H1 (cell line): ENCODE measurements at regions not wholly inside any gene's neighbourhood (a gene's known extent, or its start where the extent isn't known, plus 50 kb on each side); places are given as distances from the start of the nearest gene placed in this dataset.

Experiments used
- CTCF ChIA-PET: fragments of 300-600 bp; sonication (Branson Sonifier 250); formaldehyde crosslinking; loops from one replicate; lab custom pipeline; 2021; ENCODE audit not compliant: partially characterized antibody; lab: Charles Lee
- POLR2A ChIA-PET: fragments of 300-600 bp; sonication (Branson Sonifier 250); formaldehyde crosslinking; loops from one replicate; lab custom pipeline; 2021; ENCODE audit warnings: inconsistent platforms; ENCODE audit not compliant: partially characterized antibody; lab: Charles Lee
- DNase-seq, 2 experiments: peaks; one replicate each; pipeline versions ENCODE4 v3.0.0 to v3.0.0-alpha.2; 2010 to 2022; ENCODE audit warnings: low spot score in 2 of 2, low read depth in 1 of 2, mixed read lengths in 1 of 2
- FAIRE-seq: peaks from 2 replicates; lab custom pipeline; 2011; peaks lifted over from hg19 to GRCh38; lab: Jason Lieb, UNC
- H2AFZ ChIP-seq: 2 replicates; pipeline ENCODE4 v1.8.1; 2012; ENCODE audit warnings: low read length, inconsistent platforms
- H2AK5ac ChIP-seq: 2 replicates; pipeline ENCODE4 v1.6.1; 2013; ENCODE audit warnings: low read depth, low read length
- H2BK120ac ChIP-seq: replicated peaks from 2 replicates; pipeline ENCODE3; 2013; ENCODE audit warnings: low read depth, low read length, inconsistent platforms
- H2BK12ac ChIP-seq: 2 replicates; pipeline ENCODE4 v1.6.1; 2013; ENCODE audit warnings: low read depth, low read length
- H2BK15ac ChIP-seq: 2 replicates; pipeline ENCODE4 v1.6.1; 2013; ENCODE audit warnings: low read length
- H2BK20ac ChIP-seq: 2 replicates; pipeline ENCODE4 v1.6.1; 2013; ENCODE audit warnings: low read length
- H2BK5ac ChIP-seq: 2 replicates; pipeline ENCODE4 v1.6.1; 2013; ENCODE audit warnings: low read depth, low read length
- H3K14ac ChIP-seq: 2 replicates; pipeline ENCODE4 v1.6.1; 2013; ENCODE audit warnings: inconsistent platforms; ENCODE audit not compliant: insufficient read length
- H3K18ac ChIP-seq: 2 replicates; pipeline ENCODE4 v1.6.1; 2013; ENCODE audit warnings: low read length; ENCODE audit errors: extremely low read depth
- H3K23ac ChIP-seq: 2 replicates; pipeline ENCODE4 v1.6.1; 2013; ENCODE audit warnings: inconsistent platforms; ENCODE audit not compliant: insufficient read length
- H3K23me2 ChIP-seq: 2 replicates; pipeline ENCODE4 v1.6.1; 2013; ENCODE audit warnings: low read depth, low read length
- H3K27ac ChIP-seq: 2 replicates; pipeline ENCODE4 v1.6.1; 2011; ENCODE audit warnings: low read depth, low read length, inconsistent platforms
- H3K27me3 ChIP-seq, 4 experiments: replicated peaks in 1 of 4; 1 replicate in 1 of 4; 2 replicates in 3 of 4; pipeline versions ENCODE4 v1.6.1 to v1.8.1; 2011 to 2013; ENCODE audit warnings: low read length in 3 of 4, mild to moderate bottlenecking in 3 of 4, inconsistent platforms in 2 of 4, mixed read lengths in 2 of 4, moderate library complexity in 1 of 4; ENCODE audit not compliant: control insufficient read depth in 3 of 4, insufficient read depth in 3 of 4; ENCODE audit errors: extremely low read depth in 1 of 4
- H3K36me3 ChIP-seq, 4 experiments: 2 replicates each; pipeline versions ENCODE4 v1.6.1 to v1.8.1; 2011 to 2013; ENCODE audit warnings: mild to moderate bottlenecking in 4 of 4, low read length in 3 of 4, moderate library complexity in 2 of 4, control low read depth in 1 of 4, inconsistent platforms in 1 of 4; ENCODE audit not compliant: insufficient read depth in 4 of 4, control insufficient read depth in 2 of 4
- H3K4ac ChIP-seq: replicated peaks from 2 replicates; pipeline ENCODE3; 2013; ENCODE audit warnings: low read length, low read depth, mixed read lengths, inconsistent platforms; ENCODE audit not compliant: insufficient read length
- H3K4me1 ChIP-seq, 4 experiments: replicated peaks in 1 of 4; 1 replicate in 1 of 4; 2 replicates in 3 of 4; pipeline versions ENCODE4 v1.6.1 to v1.8.1; 2011 to 2013; ENCODE audit warnings: low read length in 3 of 4, inconsistent platforms in 2 of 4, mixed read lengths in 1 of 4; ENCODE audit not compliant: insufficient read depth in 4 of 4, control insufficient read depth in 3 of 4
- H3K4me2 ChIP-seq, 2 experiments: 2 replicates each; pipeline versions ENCODE4 v1.6.1 to v1.8.1; 2011 to 2013; ENCODE audit warnings: low read depth in 2 of 2, low read length in 2 of 2, control low read depth in 1 of 2, inconsistent platforms in 1 of 2, mild to moderate bottlenecking in 1 of 2; ENCODE audit not compliant: insufficient read depth in 1 of 2
- H3K4me3 ChIP-seq, 4 experiments: fragments of 200-600, 300-600 bp in 1 of 4; sonication (generic), shearing (Covaris generic), sonication (Bioruptor Twin) in 1 of 4; 2 replicates each; pipeline versions ENCODE4 v1.5.1 to v1.8.1; 2011 to 2016; ENCODE audit warnings: low read length in 4 of 4, low read depth in 3 of 4, control low read depth in 2 of 4, inconsistent platforms in 2 of 4, mild to moderate bottlenecking in 2 of 4, mixed read lengths in 1 of 4, moderate library complexity in 1 of 4; ENCODE audit not compliant: insufficient read depth in 2 of 4; ENCODE audit errors: extremely low read depth in 1 of 4
- H3K56ac ChIP-seq: replicated peaks from 2 replicates; pipeline ENCODE3; 2013; ENCODE audit warnings: low read depth, mild to moderate bottlenecking, mixed read lengths, low read length, inconsistent platforms; ENCODE audit not compliant: insufficient read length
- H3K79me1 ChIP-seq: 2 replicates; pipeline ENCODE4 v1.6.1; 2013; ENCODE audit warnings: low read depth, low read length, control low read depth
- H3K79me2 ChIP-seq, 2 experiments: 2 replicates each; pipeline versions ENCODE4 v1.6.1 to v1.8.1; 2012 to 2013; ENCODE audit warnings: low read length in 2 of 2, mild to moderate bottlenecking in 2 of 2, inconsistent platforms in 1 of 2; ENCODE audit not compliant: insufficient read depth in 2 of 2, control insufficient read depth in 1 of 2
- H3K9ac ChIP-seq, 4 experiments: replicated peaks in 1 of 4; 1 replicate in 1 of 4; 2 replicates in 3 of 4; pipeline versions ENCODE4 v1.6.1 to v1.8.1; 2011 to 2013; ENCODE audit warnings: low read depth in 3 of 4, low read length in 3 of 4, control low read depth in 2 of 4, mild to moderate bottlenecking in 2 of 4, moderate library complexity in 2 of 4, inconsistent platforms in 1 of 4; ENCODE audit errors: extremely low read depth in 1 of 4
- H3K9me3 ChIP-seq, 2 experiments: 2 replicates each; pipeline versions ENCODE4 v1.6.1 to v1.8.1; 2012 to 2013; ENCODE audit warnings: mild to moderate bottlenecking in 2 of 2, moderate library complexity in 2 of 2, control low read depth in 1 of 2, inconsistent platforms in 1 of 2, low read depth in 1 of 2, low read length in 1 of 2, mixed read lengths in 1 of 2; ENCODE audit not compliant: insufficient read depth in 2 of 2
- H4K20me1 ChIP-seq, 2 experiments: replicated peaks in 1 of 2; 2 replicates each; pipeline versions ENCODE3 to v1.8.1; 2011 to 2013; ENCODE audit warnings: inconsistent platforms in 2 of 2, low read length in 2 of 2, mild to moderate bottlenecking in 1 of 2; ENCODE audit not compliant: insufficient read depth in 2 of 2, control insufficient read depth in 1 of 2
- H4K5ac ChIP-seq: 2 replicates; pipeline ENCODE4 v1.6.1; 2013; ENCODE audit warnings: low read length, low read depth, mixed read lengths, inconsistent platforms; ENCODE audit not compliant: insufficient read length
- H4K8ac ChIP-seq: 2 replicates; pipeline ENCODE4 v1.8.0; 2013; ENCODE audit warnings: mild to moderate bottlenecking, moderate library complexity, low read length, inconsistent platforms; ENCODE audit not compliant: insufficient read depth; ENCODE audit errors: extremely low read depth
- H4K91ac ChIP-seq: replicated peaks from 2 replicates; pipeline ENCODE3; 2013; ENCODE audit warnings: low read length, mixed read lengths, inconsistent platforms; ENCODE audit not compliant: insufficient read length
- BCL11A ChIP-seq, 2 experiments: IDR thresholded peaks; one replicate each; pipeline ENCODE4 v1.6.1; 2011; ENCODE audit warnings: low read depth in 2 of 2, low read length in 2 of 2, mild to moderate bottlenecking in 2 of 2
- CEBPB ChIP-seq: IDR thresholded peaks from 2 replicates; pipeline ENCODE4 v1.6.1; 2012; ENCODE audit warnings: low read depth, low read length
- CHD1 ChIP-seq: IDR thresholded peaks from 2 replicates; pipeline ENCODE4 v1.6.1; 2012; ENCODE audit warnings: low read depth, low read length, improper control_type of control experiment
- EP300 ChIP-seq, 2 experiments: IDR thresholded peaks; 1 replicate in 1 of 2; 2 replicates in 1 of 2; pipeline ENCODE4 v1.6.1; 2011 to 2012; ENCODE audit warnings: low read depth in 2 of 2, low read length in 2 of 2, mild to moderate bottlenecking in 2 of 2, borderline replicate concordance in 1 of 2, inconsistent platforms in 1 of 2, moderate library complexity in 1 of 2
- FOSL1 ChIP-seq: IDR thresholded peaks from 2 replicates; pipeline ENCODE4 v1.6.1; 2011; ENCODE audit warnings: mild to moderate bottlenecking, low read depth, low read length, moderate library complexity; ENCODE audit not compliant: insufficient read depth
- GTF2F1 ChIP-seq: IDR thresholded peaks from 2 replicates; pipeline ENCODE4 v1.6.1; 2012; ENCODE audit warnings: low read depth, low read length, improper control_type of control experiment, borderline replicate concordance
- NRF1 ChIP-seq: IDR thresholded peaks from 2 replicates; pipeline ENCODE4 v1.6.1; 2011; ENCODE audit warnings: mild to moderate bottlenecking, low read depth, low read length, improper control_type of control experiment
- SIN3A ChIP-seq, 2 experiments: IDR thresholded peaks in 1 of 2; conservative IDR thresholded peaks in 1 of 2; 2 replicates each; pipeline ENCODE4 v1.6.1; 2011 to 2012; ENCODE audit warnings: low read length in 2 of 2, improper control_type of control experiment in 1 of 2, low read depth in 1 of 2, mild to moderate bottlenecking in 1 of 2
- SIX5 ChIP-seq: IDR thresholded peaks from 2 replicates; pipeline ENCODE4 v1.6.1; 2011; ENCODE audit warnings: mild to moderate bottlenecking, low read depth, low read length
- SP4 ChIP-seq: IDR thresholded peaks from 2 replicates; pipeline ENCODE4 v1.6.1; 2012; ENCODE audit warnings: low read length, inconsistent platforms
- TAF7 ChIP-seq: optimal IDR thresholded peaks from 2 replicates; pipeline ENCODE3; 2011; ENCODE audit warnings: low read depth, mild to moderate bottlenecking, inconsistent platforms, low read length, moderate library complexity, borderline replicate concordance
- TCF12 ChIP-seq: IDR thresholded peaks from 2 replicates; pipeline ENCODE4 v1.6.1; 2011; ENCODE audit warnings: low read depth, mild to moderate bottlenecking, low read length
- WGBS, 2 experiments: shearing (Covaris generic) in 1 of 2; methylation state at CpG; one replicate each; pipeline versions ENCODE4 v1.1.6 to v1.1.7; 2013 to 2015; ENCODE audit warnings: low lambda C conversion rate in 2 of 2, mixed read lengths in 2 of 2, inconsistent platforms in 1 of 2, low coverage in 1 of 2, missing lambda C conversion rate in 1 of 2; ENCODE audit not compliant: insufficient replicate concordance in 2 of 2, insufficient coverage in 1 of 2, insufficient read length in 1 of 2; ENCODE audit errors: extremely low coverage in 1 of 2, missing lambda C conversion rate in 1 of 2; 5-methylcytosine and 5-hydroxymethylcytosine counted together
- TF ChIP-seq, protein P1 (sequence below): IDR thresholded peaks from 2 replicates; pipeline ENCODE4 v1.6.1; 2012; ENCODE audit warnings: inconsistent platforms
- TF ChIP-seq, protein P2 (sequence below): IDR thresholded peaks from 2 replicates; pipeline ENCODE4 v1.6.1; 2011; ENCODE audit warnings: low read length, improper control_type of control experiment

DNA sequence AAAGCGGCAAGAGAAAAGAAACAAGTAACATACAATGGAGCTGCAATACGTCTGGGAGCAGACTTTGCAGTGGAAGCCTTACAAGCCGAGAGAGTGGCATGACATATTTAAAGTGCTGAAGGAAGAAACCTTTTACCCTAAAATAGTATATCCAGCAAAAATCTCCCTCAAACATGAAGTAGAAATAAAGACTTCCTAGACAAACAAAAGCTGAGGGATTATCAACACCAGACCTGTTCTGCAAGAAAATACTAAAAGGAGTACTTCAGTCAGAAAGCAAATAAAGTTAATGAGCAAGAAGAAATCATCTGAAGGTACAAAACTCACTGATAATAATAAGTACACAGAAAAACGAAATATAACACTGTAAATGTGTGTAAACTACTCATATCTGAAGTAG lies 77.5 kb upstream of the ABCD2 start:
- 84% methylated on average over 4 of the region's 4 CpGs; no CpG with 5 or more reads in 1 of the 2 experiments for WGBS, 2 experiments
- CTCF ChIA-PET: no interaction called here
- TF ChIP-seq SIN3A (conservative IDR thresholded peaks at IDR 0.05 in 1 of 2, IDR thresholded peaks at IDR 0.05 in 1 of 2; ENCODE audit: low read depth in 1 of 2, low read length in 2 of 2): no peak
- no peak for TF ChIP-seq CEBPB
- no peak for TF ChIP-seq GTF2F1
- TF ChIP-seq TCF12: no peak
- no peak for TF ChIP-seq NRF1
- no peak for TF ChIP-seq TAF7
- TF ChIP-seq, protein P1, sequence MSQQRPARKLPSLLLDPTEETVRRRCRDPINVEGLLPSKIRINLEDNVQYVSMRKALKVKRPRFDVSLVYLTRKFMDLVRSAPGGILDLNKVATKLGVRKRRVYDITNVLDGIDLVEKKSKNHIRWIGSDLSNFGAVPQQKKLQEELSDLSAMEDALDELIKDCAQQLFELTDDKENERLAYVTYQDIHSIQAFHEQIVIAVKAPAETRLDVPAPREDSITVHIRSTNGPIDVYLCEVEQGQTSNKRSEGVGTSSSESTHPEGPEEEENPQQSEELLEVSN: no peak
- TF ChIP-seq FOSL1: no peak
- no peak for TF ChIP-seq BCL11A (IDR thresholded peaks at IDR 0.05; ENCODE audit: low read depth in 2 of 2, low read length in 2 of 2)
- TF ChIP-seq SP4: no peak
- TF ChIP-seq EP300 (IDR thresholded peaks at IDR 0.05; ENCODE audit: borderline replicate concordance in 1 of 2, low read depth in 2 of 2, low read length in 2 of 2): no peak
- no peak for TF ChIP-seq SIX5
- TF ChIP-seq, protein P2, sequence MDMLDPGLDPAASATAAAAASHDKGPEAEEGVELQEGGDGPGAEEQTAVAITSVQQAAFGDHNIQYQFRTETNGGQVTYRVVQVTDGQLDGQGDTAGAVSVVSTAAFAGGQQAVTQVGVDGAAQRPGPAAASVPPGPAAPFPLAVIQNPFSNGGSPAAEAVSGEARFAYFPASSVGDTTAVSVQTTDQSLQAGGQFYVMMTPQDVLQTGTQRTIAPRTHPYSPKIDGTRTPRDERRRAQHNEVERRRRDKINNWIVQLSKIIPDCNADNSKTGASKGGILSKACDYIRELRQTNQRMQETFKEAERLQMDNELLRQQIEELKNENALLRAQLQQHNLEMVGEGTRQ: no peak
- TF ChIP-seq CHD1: no peak

More for the DNA sequence above, 77.5 kb upstream of the ABCD2 start:
- peaks cover 6% of the 10 kb centered on the region in 2 experiments; a peak in 3 of 4 replicates for H3K9me3 ChIP-seq
- no peak overlapping the region for H3K14ac ChIP-seq
- no peak overlapping the region for H3K18ac ChIP-seq
- no peak overlapping the region for H2BK20ac ChIP-seq
- H4K20me1 ChIP-seq: no peaks in the 10 kb centered on the region
- no peak overlapping the region for H2BK120ac ChIP-seq
- H3K36me3 ChIP-seq: no peaks in the 10 kb centered on the region
- H3K56ac ChIP-seq: no peak overlapping the region
- FAIRE-seq (no peak), DNase-seq (no peak)
- H4K8ac ChIP-seq: no peak overlapping the region
- H2BK15ac ChIP-seq: no peak overlapping the region
- no peak overlapping the region for H3K4me3 ChIP-seq
- H3K4ac ChIP-seq: no peak overlapping the region
- no peak overlapping the region for H4K5ac ChIP-seq
- H3K79me1 ChIP-seq: no peaks in the 10 kb centered on the region
- H2BK12ac ChIP-seq: no peak overlapping the region
- H3K27ac ChIP-seq: no peak overlapping the region
- no peak overlapping the region for H2AK5ac ChIP-seq
- H3K27me3 ChIP-seq: no peaks in the 10 kb centered on the region
- no peak overlapping the region for H3K23ac ChIP-seq
- H3K4me1 ChIP-seq: no peaks in the 10 kb centered on the region
- POLR2A ChIA-PET: no interaction called here
- H2AFZ ChIP-seq: no peak overlapping the region
- no peaks in the 10 kb centered on the region for H3K23me2 ChIP-seq
- no peak overlapping the region for H2BK5ac ChIP-seq
- H3K9ac ChIP-seq: no peak overlapping the region
- no peak overlapping the region for H4K91ac ChIP-seq
- no peak overlapping the region for H3K4me2 ChIP-seq
- no peaks in the 10 kb centered on the region for H3K79me2 ChIP-seq
